HG02973 (cell line): ENCODE measurements at regions not wholly inside any gene's neighbourhood (a gene's known extent, or its start where the extent isn't known, plus 50 kb on each side); places are given as distances from the start of the nearest gene placed in this dataset.

Source experiments
- ATAC-seq: cut with Tn5 transposase; IDR thresholded peaks from one replicate; pipeline ENCODE4 v1.9.1; 2021; ENCODE audit warnings: moderate library complexity; ENCODE audit not compliant: unreplicated experiment

DNA sequence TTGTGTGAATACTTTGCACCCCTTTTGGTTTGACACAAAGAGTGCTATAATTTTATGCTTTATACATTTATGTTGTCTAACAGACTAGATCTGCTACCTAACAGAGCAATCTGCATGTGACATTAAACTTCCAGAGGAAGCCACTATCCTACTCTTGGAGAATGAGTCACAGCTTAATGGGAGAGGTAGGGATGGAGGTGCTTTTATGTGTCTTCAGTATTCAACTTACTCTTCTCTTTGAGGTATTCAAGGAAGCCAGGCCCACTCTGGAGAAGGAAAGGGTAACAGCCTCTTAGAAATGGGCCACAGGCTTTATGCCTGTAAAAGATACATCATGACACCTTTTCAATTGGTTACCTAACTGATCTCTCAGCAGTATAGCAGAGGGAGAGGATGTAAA, 85.8 kb upstream of the NEUROD1 start:
- ATAC-seq: no peak

DNA sequence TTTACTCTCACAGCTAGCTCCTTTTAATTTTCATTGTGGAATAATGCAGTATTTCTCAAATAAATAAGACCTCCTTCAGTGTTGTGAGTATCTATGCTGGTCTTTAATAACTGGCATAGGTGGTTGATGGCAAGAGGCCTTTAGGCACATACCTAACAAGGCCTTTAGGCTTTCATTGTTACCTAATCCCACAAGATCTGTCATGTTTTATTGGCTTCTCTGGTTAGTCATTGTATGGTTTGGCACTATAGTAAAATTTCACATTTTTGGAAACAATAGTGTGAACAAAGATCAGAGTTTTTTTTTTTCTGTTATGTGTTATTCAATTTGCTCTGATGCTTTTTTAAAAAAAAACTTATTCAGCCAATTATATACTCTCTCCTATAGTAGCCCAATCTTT, 89.8 kb upstream of the NEUROD1 start:
- no peak for ATAC-seq

DNA sequence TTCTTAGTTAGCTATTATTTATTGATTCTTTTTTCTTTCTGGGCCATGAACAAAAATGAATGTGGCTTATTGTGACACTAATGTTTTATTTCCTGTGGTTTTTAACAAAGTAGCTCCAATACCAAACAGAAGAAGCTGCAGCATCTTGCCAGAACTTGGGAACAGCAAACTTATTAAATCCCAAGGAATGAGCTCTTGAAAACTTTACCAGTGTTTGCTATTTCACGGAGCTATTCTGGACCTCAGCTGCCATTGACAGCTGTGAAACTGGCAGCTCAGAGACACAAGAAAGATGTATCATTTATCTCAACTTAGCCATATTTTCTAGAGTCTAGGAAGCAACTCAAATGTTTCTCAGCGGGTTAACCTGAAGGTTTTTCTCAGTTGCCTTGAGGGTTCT, 91.0 kb upstream of the NEUROD1 start:
- no peak for ATAC-seq

DNA sequence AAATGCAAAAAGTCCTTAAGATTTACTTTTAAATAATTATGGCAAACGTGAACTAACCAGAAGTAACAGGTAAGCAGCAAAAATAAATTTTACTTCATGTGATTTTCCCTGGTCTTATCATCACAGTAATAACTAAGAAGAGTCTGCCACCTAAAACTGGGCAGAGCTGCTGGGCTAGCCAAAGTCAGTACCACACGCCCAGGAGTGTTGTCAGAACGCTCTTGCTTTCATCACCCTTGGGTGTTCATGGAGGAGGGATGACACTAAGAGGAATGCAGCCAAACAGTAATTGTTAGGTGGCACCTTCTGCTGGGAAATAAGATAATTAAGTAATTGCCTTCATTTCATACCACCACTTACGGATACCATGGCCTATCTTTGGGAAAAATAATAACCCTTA, 92.0 kb upstream of the NEUROD1 start:
- ATAC-seq: no peak

DNA sequence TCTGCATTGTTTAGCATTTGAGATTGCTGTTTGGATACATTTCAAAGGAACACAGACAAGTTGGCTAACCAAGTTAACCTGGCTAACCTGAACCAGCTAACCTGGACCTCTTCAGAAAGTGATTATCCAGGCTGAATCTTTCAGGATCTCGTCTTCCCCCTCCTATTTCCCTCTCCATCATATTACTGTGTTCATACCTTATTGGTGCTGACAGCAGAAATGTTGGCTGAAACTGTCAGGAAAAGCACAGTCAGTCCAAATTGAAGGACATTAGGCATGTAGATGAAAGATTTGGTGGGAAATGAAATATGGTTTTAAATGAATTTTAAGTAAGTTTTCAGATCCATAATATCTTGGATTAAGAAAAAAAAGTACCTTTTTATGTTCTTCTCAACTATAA, 92.5 kb upstream of the NEUROD1 start:
- no peak for ATAC-seq

DNA sequence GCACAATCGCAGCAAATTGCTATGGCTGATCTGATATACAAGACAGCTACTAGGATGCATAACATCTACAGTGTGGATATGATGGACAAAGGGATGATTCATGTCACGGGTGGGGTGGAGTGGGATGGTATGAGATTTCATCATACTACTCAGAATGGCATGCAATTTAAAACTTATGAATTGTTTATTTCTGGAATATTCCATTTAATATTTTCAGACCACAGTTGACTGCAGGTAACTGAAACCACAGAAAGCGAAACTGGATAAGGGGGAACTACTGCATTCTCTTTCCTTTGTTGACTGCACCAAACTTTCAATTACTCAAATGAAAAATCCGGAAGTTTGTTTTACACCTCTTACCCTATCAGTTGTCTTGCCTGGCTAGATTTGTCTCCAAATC, 94.4 kb upstream of the NEUROD1 start:
- peak; percentile 63 for ATAC-seq

DNA sequence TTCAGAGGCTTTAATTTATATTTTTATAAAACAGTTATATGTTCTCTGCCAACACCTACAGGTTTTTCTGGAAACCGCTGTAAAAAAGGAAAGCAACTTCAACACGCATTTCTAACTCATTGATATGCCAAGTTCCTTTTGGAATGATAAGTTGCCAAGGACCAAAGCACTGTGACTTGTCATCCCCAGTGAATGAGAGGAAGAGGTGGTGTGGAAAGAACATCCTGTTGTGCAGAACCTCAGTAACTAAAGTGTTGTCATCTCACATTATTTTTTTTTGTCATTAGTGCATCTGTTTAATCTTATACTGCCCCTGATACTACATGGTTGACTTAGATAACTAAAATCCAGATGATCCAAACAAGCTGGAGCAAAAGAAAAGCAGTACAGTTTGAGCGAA, 96.0 kb upstream of the NEUROD1 start:
- no peak for ATAC-seq

DNA sequence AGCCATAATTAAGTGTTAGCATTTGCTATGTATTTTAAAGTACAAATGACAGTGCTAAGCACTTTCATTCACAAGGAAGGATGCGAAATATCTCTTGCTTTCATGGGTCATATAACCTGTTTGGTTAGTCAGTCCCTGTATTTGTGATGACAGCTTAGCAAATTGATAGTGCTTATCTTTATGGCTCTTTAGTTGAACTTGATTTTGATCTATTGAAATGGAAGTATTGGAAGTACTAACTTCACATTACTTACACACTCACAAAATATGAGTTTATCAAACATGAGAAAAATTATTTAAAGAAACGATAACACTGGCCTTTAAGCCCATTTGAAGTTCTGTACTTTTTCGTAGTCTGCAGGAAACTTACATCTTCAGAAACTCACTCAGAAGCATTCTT, 97.4 kb upstream of the NEUROD1 start:
- ATAC-seq: no peak

DNA sequence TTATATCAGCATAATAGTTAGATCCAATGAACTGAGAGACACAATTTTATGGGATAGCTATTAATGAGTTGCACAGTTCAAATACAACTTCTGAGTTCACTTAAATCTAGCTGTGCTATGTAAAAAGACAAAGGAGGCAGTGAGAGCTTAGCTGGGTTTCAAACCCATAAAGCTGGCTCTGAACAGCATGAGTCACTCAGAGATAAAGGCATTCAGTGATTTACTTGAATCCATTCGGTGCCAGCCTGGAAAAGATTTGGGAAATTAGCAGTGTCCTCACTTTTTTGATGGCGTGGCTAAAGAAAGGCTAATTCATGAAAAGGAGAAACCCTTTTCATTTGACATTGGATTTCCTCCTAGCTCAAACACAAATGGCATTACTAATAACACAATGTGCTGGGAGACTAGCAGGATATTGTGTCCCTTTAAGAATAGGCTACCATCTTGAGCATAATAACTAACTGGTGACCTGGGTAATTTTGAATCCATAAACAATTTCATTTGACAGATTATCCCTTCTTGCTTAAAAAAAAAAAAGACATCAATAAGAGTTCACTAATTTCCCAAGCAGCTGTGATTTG, 98.4 kb upstream of the NEUROD1 start:
- no peak for ATAC-seq

DNA sequence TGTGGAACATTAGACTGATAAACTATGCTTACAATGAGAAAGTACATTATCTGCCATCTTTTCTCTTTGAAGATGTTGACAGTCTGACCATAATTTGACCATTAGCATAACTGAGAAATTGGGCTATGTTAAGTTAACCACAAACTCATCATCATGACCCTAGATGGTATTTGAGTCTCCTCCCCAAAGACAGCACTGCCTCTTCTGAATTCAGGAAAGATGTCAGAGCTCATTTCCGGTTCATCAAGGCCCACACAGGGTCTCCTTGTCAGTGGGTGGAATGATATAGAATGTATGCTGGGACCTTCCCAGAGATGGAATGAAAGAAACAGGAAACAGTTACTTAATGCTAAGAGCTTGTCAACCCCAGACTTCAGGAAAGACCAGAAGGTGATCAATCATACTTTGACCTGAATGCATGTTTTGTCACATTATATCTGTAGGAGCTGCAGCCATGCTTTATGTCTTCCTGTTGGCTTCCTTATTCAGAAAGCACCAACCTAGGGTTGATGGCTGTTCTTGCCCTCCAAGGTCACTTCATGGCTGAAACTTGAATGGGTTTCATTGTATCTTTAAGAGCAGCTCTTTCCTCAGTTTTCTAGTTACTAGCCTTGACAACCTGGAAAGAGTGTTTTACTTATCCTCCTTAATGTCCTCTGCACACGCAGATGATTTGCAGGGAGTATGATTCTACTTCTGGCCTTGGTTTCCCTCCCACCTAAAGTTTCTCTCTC, 99.1 kb upstream of the NEUROD1 start:
- peak; percentile 37 for ATAC-seq

DNA sequence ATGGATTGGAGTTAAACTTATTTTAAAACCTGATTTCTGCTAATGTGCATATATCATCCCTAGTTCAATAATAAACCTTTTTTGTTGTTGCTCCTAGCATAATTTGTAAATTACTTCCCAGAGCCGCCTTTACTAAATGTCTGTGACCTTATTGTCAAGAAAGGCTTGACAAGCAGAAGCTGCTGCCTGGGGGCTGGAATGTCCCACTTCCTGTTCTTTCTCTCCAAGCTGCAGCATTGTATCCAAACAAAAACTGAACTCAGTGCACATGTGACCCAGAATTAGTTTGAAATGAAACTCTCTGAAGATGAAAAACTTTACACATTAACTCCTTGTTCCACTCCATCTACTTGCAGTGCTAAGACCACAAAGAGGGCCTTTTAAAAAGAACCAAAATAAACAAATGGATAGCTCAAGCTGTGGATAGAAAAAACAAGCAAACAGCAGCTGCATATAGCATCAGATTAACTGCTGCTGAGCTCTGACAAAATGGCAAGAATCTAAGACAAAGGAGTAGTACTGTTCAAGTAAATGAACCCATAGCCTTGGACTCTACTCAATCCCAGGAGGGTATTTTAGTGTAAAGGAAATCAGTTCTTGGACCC, 99.8 kb upstream of the NEUROD1 start:
- ATAC-seq: peak; percentile 77

DNA sequence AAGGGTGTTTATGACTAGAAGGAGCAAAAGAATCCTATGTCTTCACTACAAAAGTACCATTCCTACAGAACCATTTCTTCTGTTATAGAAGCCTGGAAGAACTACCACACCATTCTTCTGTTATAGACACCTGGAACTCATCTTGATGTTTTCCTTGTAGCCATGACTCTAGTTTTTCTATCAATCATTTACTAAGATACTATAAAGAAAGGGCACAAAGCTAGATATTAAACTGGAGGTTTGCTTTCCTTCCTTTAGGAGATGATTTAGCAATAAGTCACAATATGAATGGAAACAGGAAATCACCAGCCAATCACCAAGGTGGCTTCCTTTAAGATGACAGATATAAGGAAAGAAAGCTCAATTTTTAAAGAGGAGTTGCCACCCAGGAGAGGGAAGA, 100.3 kb upstream of the NEUROD1 start:
- ATAC-seq: peak; percentile 36

DNA sequence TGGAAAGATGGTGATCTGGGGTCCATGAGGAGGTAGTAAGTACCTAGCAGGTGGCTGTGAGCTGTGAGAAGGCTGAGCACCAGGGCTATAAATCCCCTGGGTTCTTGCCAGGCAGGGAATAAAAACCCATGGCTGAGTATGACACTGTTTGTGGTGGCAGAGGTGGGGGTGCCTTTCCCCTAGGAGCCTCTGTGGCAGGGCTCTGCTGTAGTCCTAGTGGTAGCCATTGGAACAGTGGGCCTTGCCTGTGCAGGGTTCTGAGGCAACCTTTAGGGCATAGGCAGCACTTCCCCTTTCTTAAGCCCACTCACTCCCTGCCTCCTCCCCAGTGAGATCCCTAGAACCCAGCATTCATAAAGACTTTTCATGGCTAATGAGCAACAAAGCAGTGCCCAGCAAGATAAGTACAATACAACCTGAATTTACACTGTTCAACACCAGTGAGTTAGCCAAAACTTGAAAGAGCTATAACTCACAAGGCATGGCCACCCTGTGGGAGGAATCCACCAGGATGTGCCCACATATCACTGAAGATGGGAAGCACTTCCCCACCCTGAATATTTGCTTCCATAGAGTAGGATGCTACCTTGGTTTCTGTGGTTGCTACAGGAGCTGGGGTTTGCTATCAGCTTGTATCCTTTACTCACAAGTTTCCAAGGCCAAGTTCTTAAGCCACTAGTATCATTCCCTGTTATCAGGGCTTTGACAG, 100.9 kb upstream of the NEUROD1 start:
- ATAC-seq: peak; percentile 44

DNA sequence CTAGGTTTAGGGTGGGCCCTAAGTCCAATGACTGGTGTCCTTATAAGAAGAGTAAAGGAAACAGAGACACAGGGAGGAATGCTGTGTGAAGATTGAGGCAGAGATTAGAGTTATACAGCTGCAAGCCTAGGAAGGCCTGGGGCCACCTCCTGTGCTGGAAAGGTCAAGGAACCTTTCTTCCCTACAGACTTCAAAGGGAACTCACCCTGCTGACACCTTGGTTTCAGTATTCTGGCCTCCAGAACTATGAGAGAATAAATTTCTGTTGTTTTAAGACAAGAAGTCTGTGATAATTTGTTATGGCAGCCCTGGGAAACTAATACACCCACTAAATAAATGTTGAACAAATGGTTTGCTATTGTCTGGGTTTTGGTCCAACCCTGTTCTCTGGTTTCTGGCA, 102.3 kb upstream of the NEUROD1 start:
- ATAC-seq: no peak

DNA sequence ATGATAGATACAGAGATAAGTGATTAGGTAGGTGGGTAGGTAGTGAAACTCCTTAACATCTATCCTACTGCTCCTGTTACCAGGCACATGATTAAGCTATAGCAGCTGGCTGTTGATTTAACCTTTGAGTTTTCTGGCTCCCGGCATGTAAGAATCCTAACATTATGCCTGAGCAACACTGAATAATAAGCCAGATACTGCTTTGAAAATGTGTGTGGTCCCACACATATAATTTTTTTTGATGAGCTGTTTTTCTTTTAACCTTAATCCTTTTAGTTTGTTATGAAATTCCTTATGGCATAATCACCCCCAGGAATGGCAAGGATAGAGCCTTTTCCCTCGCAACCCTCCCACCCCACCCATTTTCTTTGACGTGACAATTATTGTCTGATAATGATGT, 104.2 kb upstream of the NEUROD1 start:
- no peak for ATAC-seq

DNA sequence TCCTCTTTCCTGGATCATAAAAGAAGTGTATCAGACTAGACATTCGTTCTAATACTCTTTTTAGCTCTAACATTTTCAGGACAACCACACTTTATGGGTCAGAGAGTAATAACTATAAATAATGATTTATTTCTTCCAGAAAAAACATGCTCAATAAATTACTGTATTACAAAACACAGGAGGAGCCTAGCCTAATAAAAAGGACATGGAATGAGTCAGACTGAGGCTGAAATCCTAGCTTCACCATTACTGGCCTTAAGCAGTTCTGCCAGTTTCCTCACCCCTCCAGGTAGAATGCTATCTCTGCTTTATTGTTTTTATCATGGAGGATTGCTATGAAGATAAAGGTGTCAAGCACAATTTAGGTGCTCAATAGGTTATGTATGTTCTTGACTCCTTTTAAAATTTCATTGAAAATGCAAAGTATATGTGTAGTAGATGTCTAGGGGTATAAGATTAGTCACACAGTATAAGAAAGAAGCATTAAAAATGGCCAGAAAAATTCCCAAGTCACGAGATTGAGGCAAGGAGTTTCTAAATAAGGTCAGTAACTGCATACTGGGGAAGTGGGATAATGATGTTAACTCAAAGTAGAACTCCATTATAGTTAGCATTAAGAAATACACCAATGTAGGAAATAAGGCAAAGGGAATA, 105.5 kb upstream of the NEUROD1 start:
- ATAC-seq: no peak

DNA sequence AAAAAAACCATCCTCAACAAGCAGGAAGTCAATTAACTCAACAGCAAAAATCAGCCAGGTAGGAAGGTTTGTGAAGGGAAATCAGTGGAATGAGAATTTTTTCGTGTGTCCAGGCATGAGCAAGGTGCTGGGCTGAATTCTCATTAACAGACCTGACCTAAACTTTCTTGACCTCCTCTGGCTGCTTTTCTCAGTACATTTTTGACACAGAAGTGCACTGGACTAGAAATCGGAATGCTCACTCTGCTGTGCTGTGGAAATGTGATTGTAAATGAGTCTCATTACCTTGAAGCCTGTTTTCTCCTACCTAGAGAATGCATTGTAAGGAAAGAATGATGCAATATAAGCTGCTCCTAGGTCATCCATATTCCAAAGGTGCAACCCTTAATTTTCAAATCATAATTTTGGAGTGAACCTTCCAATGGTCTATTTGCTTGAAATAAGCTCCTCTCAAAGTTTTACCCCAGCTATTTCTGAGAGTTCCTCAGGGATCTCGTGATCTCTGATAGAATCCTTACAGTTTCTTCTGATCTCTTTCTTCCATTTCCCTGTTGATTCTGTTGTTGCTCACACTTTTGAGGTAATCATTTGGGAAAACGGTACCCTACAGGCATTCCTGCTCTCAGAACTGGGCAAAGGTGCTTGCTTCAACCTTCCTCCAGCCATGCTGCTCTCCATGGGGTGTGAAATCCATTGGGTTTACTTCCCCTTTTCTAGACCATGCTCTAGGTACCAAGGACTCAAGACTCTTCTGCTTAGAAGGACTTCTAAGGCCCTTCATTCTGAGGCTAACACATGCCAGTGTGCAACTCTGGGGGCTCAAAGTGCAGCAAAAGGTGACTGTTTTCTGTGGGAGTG, 104.9 kb upstream of the ITPRID2 start:
- ATAC-seq: no peak

DNA sequence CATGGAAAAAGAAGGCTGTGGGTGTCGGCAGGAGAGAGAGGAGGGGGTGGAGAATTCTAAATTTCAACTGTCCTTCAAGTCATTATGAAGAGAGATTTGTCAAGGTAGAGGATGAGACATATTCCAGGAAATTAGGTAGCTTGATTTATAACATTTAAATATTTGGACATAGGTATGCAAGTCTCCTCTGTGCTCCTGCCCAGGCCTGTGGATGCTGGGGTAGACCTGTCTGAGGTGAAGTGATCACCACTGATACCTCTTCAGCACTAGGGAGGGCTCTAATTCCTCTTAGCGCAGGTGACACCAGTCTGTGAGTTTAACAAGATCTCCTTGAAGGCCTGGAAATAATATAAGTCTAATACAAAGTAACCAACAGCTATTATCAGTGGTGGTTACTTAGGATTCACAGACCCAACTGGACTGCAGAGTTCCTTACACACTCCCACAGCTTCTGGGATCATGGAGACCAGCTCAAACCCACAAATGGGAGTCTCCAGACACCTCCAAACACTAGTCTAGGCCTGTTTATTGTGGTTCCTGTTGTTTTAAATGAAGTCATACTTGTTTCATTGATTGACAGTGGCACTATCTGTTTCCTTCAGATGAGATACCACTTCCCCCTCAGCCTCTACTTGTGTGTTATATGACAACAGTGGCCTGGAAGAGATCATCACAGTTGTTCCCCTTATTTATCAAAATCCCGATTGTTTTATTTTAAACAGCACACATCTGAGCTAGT, 104.1 kb upstream of the ITPRID2 start:
- no peak for ATAC-seq

DNA sequence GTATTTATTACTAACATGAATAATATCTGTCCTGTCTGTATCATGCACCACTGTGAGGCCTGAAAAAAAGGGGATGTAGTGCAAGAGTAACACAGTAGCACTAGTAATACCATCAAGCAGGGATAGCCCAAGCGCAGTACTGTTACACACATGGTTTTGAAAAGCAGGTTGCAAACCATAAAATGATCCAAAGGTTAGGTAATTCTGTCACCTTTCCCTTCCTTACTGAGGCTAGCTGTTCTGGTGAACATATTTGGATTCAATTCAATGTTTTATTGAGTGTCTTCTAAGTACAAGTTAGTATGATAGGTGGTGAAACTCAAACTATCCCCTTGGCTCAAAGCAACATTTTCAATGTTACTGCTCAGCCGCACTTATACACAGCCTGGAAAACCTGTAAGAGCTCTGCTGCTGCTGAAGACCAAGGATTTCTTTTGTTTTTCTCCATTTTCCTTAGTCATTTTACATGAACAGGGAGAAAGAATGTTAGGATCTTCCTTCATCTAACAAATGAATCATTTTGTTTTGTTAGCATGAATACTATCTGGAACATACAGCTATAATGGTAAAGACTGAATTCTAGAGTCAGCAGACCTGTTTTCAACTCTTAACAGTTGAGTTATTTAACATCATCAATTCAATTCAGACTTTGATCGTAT, 102.5 kb upstream of the ITPRID2 start:
- ATAC-seq: no peak
